ENCODE measurements at regions not wholly inside any gene's neighbourhood (a gene's known extent, or its start where the extent isn't known, plus 50 kb on each side); places are given as distances from the start of the nearest gene placed in this dataset.
"Not testable (repeated sequence)": the region's sequence is repeated elsewhere in the genome, so short reads cannot be mapped to it uniquely, and the experiment has no call there.

- CTCF ChIA-PET: no interaction called here
- POLR2A ChIA-PET: no interaction called here
These were observed 1041.4 kb upstream of the FANCL start for GRCh38 chr2:59282374-59283057.

- ChIA-PET POLR2A (no interaction called here), CTCF (no interaction called here)
These were observed 1036.5 kb upstream of the FANCL start for GRCh38 chr2:59277671-59278070.

GRCh38 chr2:59276917-59277316 is 1035.8 kb upstream of the FANCL start:
- ChIA-PET CTCF (no interaction called here), POLR2A (no interaction called here)

- POLR2A ChIA-PET: no interaction called here
- CTCF ChIA-PET: no interaction called here
These were observed 1034.9 kb upstream of the FANCL start for GRCh38 chr2:59276033-59276432.

GRCh38 chr2:59266453-59266852 is 1025.3 kb upstream of the FANCL start:
- ChIA-PET CTCF (no interaction called here), POLR2A (no interaction called here)

- ChIA-PET CTCF (no interaction called here), POLR2A (no interaction called here)
These were observed 1018.8 kb upstream of the FANCL start for GRCh38 chr2:59259913-59260312.

- CTCF ChIA-PET: no interaction called here
These were observed 1015.2 kb upstream of the FANCL start for GRCh38 chr2:59256290-59256689.

GRCh38 chr2:59254279-59254678 is 1013.2 kb upstream of the FANCL start:
- ChIA-PET POLR2A (no interaction called here), CTCF (interaction anchor here (0.5 kb wide), 1 partner anchor 291 kb away, joined by 3 read pairs; no protein-coding TSS in a partner anchor)

More at GRCh38 chr2:59256290-59256689, 1015.2 kb upstream of the FANCL start:
- POLR2A ChIA-PET: no interaction called here

- POLR2A ChIA-PET: no interaction called here
- CTCF ChIA-PET: no interaction called here
These were observed 1009.2 kb upstream of the FANCL start for GRCh38 chr2:59250307-59250677.

- POLR2A ChIA-PET: no interaction called here
- CTCF ChIA-PET: no interaction called here
These were observed 1008.5 kb upstream of the FANCL start for GRCh38 chr2:59249441-59250306.

GRCh38 chr2:59239146-59239545 is 998.0 kb upstream of the FANCL start:
- POLR2A ChIA-PET: no interaction called here

GRCh38 chr2:59237311-59237710 is 996.2 kb upstream of the FANCL start:
- CTCF ChIA-PET: no interaction called here
- POLR2A ChIA-PET: no interaction called here

More at GRCh38 chr2:59239146-59239545, 998.0 kb upstream of the FANCL start:
- CTCF ChIA-PET: no interaction called here

GRCh38 chr2:59236723-59237122 is 995.6 kb upstream of the FANCL start:
- CTCF ChIA-PET: no interaction called here
- POLR2A ChIA-PET: no interaction called here

GRCh38 chr2:59233920-59234319 is 992.8 kb upstream of the FANCL start:
- CTCF ChIA-PET: no interaction called here

GRCh38 chr2:59233448-59233847 is 992.3 kb upstream of the FANCL start:
- CTCF ChIA-PET: no interaction called here
- POLR2A ChIA-PET: no interaction called here

More at GRCh38 chr2:59233920-59234319, 992.8 kb upstream of the FANCL start:
- POLR2A ChIA-PET: no interaction called here

GRCh38 chr2:59232394-59233165 is 991.5 kb upstream of the FANCL start:
- POLR2A ChIA-PET: no interaction called here

GRCh38 chr2:59226362-59226761 is 985.2 kb upstream of the FANCL start:
- CTCF ChIA-PET: interaction anchor here (1.5 kb wide), 1 partner anchor 9 kb away, joined by 3 read pairs; no protein-coding TSS in a partner anchor
- POLR2A ChIA-PET: not testable (repeated sequence)

More at GRCh38 chr2:59232394-59233165, 991.5 kb upstream of the FANCL start:
- CTCF ChIA-PET: no interaction called here

GRCh38 chr2:59223742-59224141 is 982.6 kb upstream of the FANCL start:
- CTCF ChIA-PET: no interaction called here
- POLR2A ChIA-PET: no interaction called here

GRCh38 chr2:59217360-59217759 is 976.2 kb upstream of the FANCL start:
- ChIA-PET POLR2A (no interaction called here), CTCF (interaction anchor here (0.8 kb wide), 1 partner anchor 9 kb away, joined by 3 read pairs; no protein-coding TSS in a partner anchor)

- ChIA-PET CTCF (no interaction called here), POLR2A (no interaction called here)
These were observed 965.2 kb upstream of the FANCL start for GRCh38 chr2:59206361-59206760.

GRCh38 chr2:59204040-59204439 is 962.9 kb upstream of the FANCL start:
- CTCF ChIA-PET: no interaction called here
- POLR2A ChIA-PET: no interaction called here

Data from activated CD8-positive, alpha-beta memory T cell treated with anti-CD3 and anti-CD28 coated beads for 36 hours (primary cell).